GM23248 (cell line): ENCODE measurements at regions not wholly inside any gene's neighbourhood (a gene's known extent, or its start where the extent isn't known, plus 50 kb on each side); places are given as distances from the start of the nearest gene placed in this dataset.

Experiments used
- EZH2 ChIP-seq: fragments of 200-600 bp; sonication (generic); IDR thresholded peaks from 2 replicates; pipeline ENCODE4 v1.6.1; 2018; ENCODE audit warnings: antibody characterized with exemption, mild to moderate bottlenecking; ENCODE audit not compliant: insufficient read depth, poor library complexity, severe bottlenecking
- EZH2phosphoT487 ChIP-seq: fragments of 200-600 bp; sonication (generic); IDR thresholded peaks from 2 replicates; pipeline ENCODE4 v1.6.1; 2018; ENCODE audit warnings: antibody characterized with exemption, moderate library complexity, mild to moderate bottlenecking, low read depth; ENCODE audit not compliant: insufficient read depth

DNA sequence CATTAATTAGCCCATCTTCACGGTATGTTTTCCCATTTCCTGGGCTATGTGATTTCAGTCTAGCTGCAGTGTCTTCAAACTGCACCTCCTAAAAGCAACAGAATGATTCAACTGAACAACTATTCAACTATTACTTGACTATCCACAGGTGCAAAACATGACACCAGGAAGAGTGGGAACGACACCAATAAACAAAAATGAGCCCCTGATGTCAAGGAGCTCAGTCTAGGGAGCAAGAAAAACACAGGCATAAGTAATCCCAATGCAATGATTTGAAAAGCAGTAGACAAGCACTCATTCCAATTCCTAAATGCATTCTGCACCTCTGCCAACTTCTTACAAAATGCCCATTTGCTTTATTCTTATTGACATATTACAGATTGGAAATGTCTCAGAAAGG, 285.6 kb downstream of the ETS1 start:
- TF ChIP-seq EZH2: no peak
- TF ChIP-seq EZH2phosphoT487: no peak
